ENCODE measurements at regions not wholly inside any gene's neighbourhood (a gene's known extent, or its start where the extent isn't known, plus 50 kb on each side); places are given as distances from the start of the nearest gene placed in this dataset.

GRCh38 chr10:2953495-2953894 lies 113.9 kb upstream of the PFKP start:
- DNase-seq (ENCODE audit: low read depth in 4 of 4, low spot score in 2 of 4) = no peak

GRCh38 chr10:2951235-2951835 lies 116.0 kb upstream of the PFKP start:
- no peak for DNase-seq (ENCODE audit: low read depth in 4 of 4, low spot score in 2 of 4)

- DNase-seq (ENCODE audit: low read depth in 4 of 4, low spot score in 2 of 4) = no peak
These were observed 116.8 kb upstream of the PFKP start for GRCh38 chr10:2950546-2950945.

- DNase-seq (ENCODE audit: low read depth in 4 of 4, low spot score in 2 of 4) = no peak
These were observed 117.4 kb upstream of the PFKP start for GRCh38 chr10:2949948-2950354.

GRCh38 chr10:2949221-2949947 lies 118.0 kb upstream of the PFKP start:
- DNase-seq (ENCODE audit: low read depth in 4 of 4, low spot score in 2 of 4) = no peak

- no peak for DNase-seq (ENCODE audit: low read depth in 4 of 4, low spot score in 2 of 4)
These were observed 119.1 kb upstream of the PFKP start for GRCh38 chr10:2948127-2948854.

- no peak for DNase-seq (ENCODE audit: low read depth in 4 of 4, low spot score in 2 of 4)
These were observed 122.6 kb upstream of the PFKP start for GRCh38 chr10:2944788-2945187.

- DNase-seq (ENCODE audit: low read depth in 4 of 4, low spot score in 2 of 4) = no peak
These were observed 123.3 kb upstream of the PFKP start for GRCh38 chr10:2943932-2944614.

- DNase-seq (ENCODE audit: low read depth in 4 of 4, low spot score in 2 of 4) = no peak
These were observed 124.4 kb upstream of the PFKP start for GRCh38 chr10:2942938-2943337.

GRCh38 chr10:2938869-2939268 lies 128.5 kb upstream of the PFKP start:
- no peak for DNase-seq (ENCODE audit: low read depth in 4 of 4, low spot score in 2 of 4)

- DNase-seq (ENCODE audit: low read depth in 4 of 4, low spot score in 2 of 4) = peak in 2 of 4 donors; percentile 18 to 44
These were observed 130.5 kb upstream of the PFKP start for GRCh38 chr10:2936816-2937215.

GRCh38 chr10:2935647-2936386 lies 131.5 kb upstream of the PFKP start:
- no peak for DNase-seq (ENCODE audit: low read depth in 4 of 4, low spot score in 2 of 4)

GRCh38 chr10:2933924-2934323 lies 133.4 kb upstream of the PFKP start:
- DNase-seq (ENCODE audit: low read depth in 4 of 4, low spot score in 2 of 4) = no peak

- DNase-seq (ENCODE audit: low read depth in 4 of 4, low spot score in 2 of 4) = no peak
These were observed 133.8 kb upstream of the PFKP start for GRCh38 chr10:2933519-2933918.

GRCh38 chr10:2933071-2933470 lies 134.3 kb upstream of the PFKP start:
- no peak for DNase-seq (ENCODE audit: low read depth in 4 of 4, low spot score in 2 of 4)

- no peak for DNase-seq (ENCODE audit: low read depth in 4 of 4, low spot score in 2 of 4)
These were observed 137.7 kb upstream of the PFKP start for GRCh38 chr10:2929480-2930258.

GRCh38 chr10:2927958-2928840 lies 139.1 kb upstream of the PFKP start:
- DNase-seq (ENCODE audit: low read depth in 4 of 4, low spot score in 2 of 4) = peak; percentile 59 to 78 (median 66)

- no peak for DNase-seq (ENCODE audit: low read depth in 4 of 4, low spot score in 2 of 4)
These were observed 140.3 kb upstream of the PFKP start for GRCh38 chr10:2926918-2927660.
